Esophagus muscularis mucosa (tissue), 4 donors: ENCODE measurements at regions not wholly inside any gene's neighbourhood (a gene's known extent, or its start where the extent isn't known, plus 50 kb on each side); places are given as distances from the start of the nearest gene placed in this dataset.

Experiments used
- CTCF ChIP-seq, 3 experiments: fragments of 200-600 bp in 2 of 3; fragments of 450-650 bp in 1 of 3; sonication (generic) in 2 of 3; IDR thresholded peaks; one replicate each; pipeline ENCODE4 v1.5.1; 2017 to 2019; ENCODE audit warnings: antibody characterized with exemption in 3 of 3, mild to moderate bottlenecking in 2 of 3, moderate library complexity in 1 of 3
- EP300 ChIP-seq: sonication (generic); formaldehyde crosslinking; IDR thresholded peaks from one replicate; pipeline ENCODE4 v1.6.1; 2017; ENCODE audit warnings: antibody characterized with exemption
- POLR2A ChIP-seq: fragments of 450-650 bp; IDR thresholded peaks from one replicate; pipeline ENCODE4 v1.6.1; 2017; ENCODE audit warnings: antibody characterized with exemption, moderate library complexity, mild to moderate bottlenecking, low read depth
- POLR2AphosphoS5 ChIP-seq, 2 donors: sonication (generic); formaldehyde crosslinking; IDR thresholded peaks; one replicate each; pipeline ENCODE4 v1.6.1; 2017; ENCODE audit warnings: antibody characterized with exemption in 2 of 2

- TF ChIP-seq CTCF (IDR thresholded peaks at IDR 0.05) (no peak), POLR2AphosphoS5 (IDR thresholded peaks at IDR 0.05) (no peak), POLR2A (no peak), EP300 (no peak)
Measured at GRCh38 chr1:91130256-91130985, 108.6 kb upstream of the ZNF644 start.
